HCT116 (cell line): ENCODE measurements at regions not wholly inside any gene's neighbourhood (a gene's known extent, or its start where the extent isn't known, plus 50 kb on each side); places are given as distances from the start of the nearest gene placed in this dataset.

ENCODE experiments used
- ATAC-seq: fragments of 200-7000 bp; cut with Tn5 transposase; 2 replicates; pipeline ENCODE4 v1.9.1; 2020; ENCODE audit warnings: mild to moderate bottlenecking, moderate library complexity
- BruUV-seq: library from RNA; stranded (reverse); fragments of 400-500 nt; replicated peaks from 2 replicates; lab custom pipeline; 2021; lab: Mats Ljungman, UMichigan
- CTCF ChIA-PET: fragments of 300-600 bp; sonication (Branson Sonifier 250); formaldehyde crosslinking; loops from one replicate; lab custom pipeline; 2021; ENCODE audit warnings: antibody characterized with exemption; lab: Charles Lee
- POLR2A ChIA-PET: fragments of 300-600, 350-600 bp; sonication (Branson Sonifier 250); formaldehyde crosslinking; loops from one replicate; lab custom pipeline; 2021; ENCODE audit warnings: antibody characterized with exemption; lab: Charles Lee
- RAD21 ChIA-PET, 2 experiments: fragments of 300-600 bp; sonication (Branson Sonifier 250); formaldehyde crosslinking; loops; one replicate each; lab custom pipeline; 2023; ENCODE audit warnings: low total read pairs in 2 of 2; ENCODE audit not compliant: uncharacterized antibody in 2 of 2, unreplicated experiment in 2 of 2, low non-redundant PET in 1 of 2; lab: Charles Lee
- DNase-seq: peaks from one replicate; pipeline ENCODE4 v3.0.0-alpha.2; 2010; ENCODE audit warnings: low read depth, low spot score
- H2AFZ ChIP-seq: fragments of 200-600 bp; shearing (Covaris generic), sonication (generic); 2 replicates; pipeline ENCODE4 v1.6.1; 2017; ENCODE audit warnings: low read depth, mixed run types, mixed read lengths, antibody characterized with exemption, low read length; ENCODE audit not compliant: poor library complexity, severe bottlenecking
- H3K27ac ChIP-seq: 2 replicates; pipeline ENCODE4 v1.5.1; 2012; ENCODE audit warnings: low read depth, low read length
- H3K27me3 ChIP-seq: fragments of 200-600 bp; sonication (generic); 2 replicates; pipeline ENCODE4 v1.6.1; 2016; ENCODE audit warnings: mixed run types, low read length, mixed read lengths; ENCODE audit not compliant: insufficient read depth
- H3K36me3 ChIP-seq, 2 experiments: fragments of 200-500 bp in 1 of 2; fragments of 200-600 bp in 1 of 2; sonication (Bioruptor generic) in 1 of 2; sonication (generic) in 1 of 2; 2 replicates each; pipeline versions ENCODE4 v1.5.1 to v1.6.1; 2014 to 2016; ENCODE audit warnings: low read length in 2 of 2, inconsistent platforms in 1 of 2, mixed read lengths in 1 of 2, mixed run types in 1 of 2; ENCODE audit not compliant: insufficient read depth in 2 of 2, control insufficient read depth in 1 of 2
- H3K4me1 ChIP-seq, 2 experiments: fragments of 200-600 bp in 1 of 2; sonication (generic) in 1 of 2; 2 replicates each; pipeline versions ENCODE4 v1.5.1 to v1.6.1; 2012 to 2017; ENCODE audit warnings: low read length in 2 of 2, inconsistent platforms in 1 of 2, mild to moderate bottlenecking in 1 of 2, mixed read lengths in 1 of 2, mixed run types in 1 of 2, moderate library complexity in 1 of 2; ENCODE audit not compliant: insufficient read depth in 2 of 2, control insufficient read depth in 1 of 2
- H3K4me2 ChIP-seq: fragments of 200-600 bp; sonication (generic); 2 replicates; pipeline ENCODE4 v1.6.1; 2017; ENCODE audit warnings: mixed run types, low read length, mixed read lengths
- H3K4me3 ChIP-seq, 2 experiments: fragments of 200-600 bp in 1 of 2; sonication (generic) in 1 of 2; replicated peaks in 1 of 2; 2 replicates each; pipeline ENCODE4 v1.5.1; 2011 to 2016; ENCODE audit warnings: low read length in 2 of 2, control low read depth in 1 of 2, low read depth in 1 of 2, mild to moderate bottlenecking in 1 of 2, mixed read lengths in 1 of 2, mixed run types in 1 of 2
- H3K79me2 ChIP-seq: fragments of 200-600 bp; sonication (generic); 2 replicates; pipeline ENCODE4 v1.6.1; 2017; ENCODE audit warnings: mild to moderate bottlenecking, mixed run types, low read length, moderate library complexity, mixed read lengths; ENCODE audit not compliant: insufficient read depth
- H3K9ac ChIP-seq: fragments of 200-600 bp; sonication (generic); 2 replicates; pipeline ENCODE4 v1.6.1; 2016; ENCODE audit warnings: low read length, mixed read lengths
- H3K9me2 ChIP-seq: fragments of 200-600 bp; sonication (generic), shearing (Covaris generic); 2 replicates; pipeline ENCODE4 v1.6.1; 2017; ENCODE audit warnings: mixed run types, mild to moderate bottlenecking, moderate library complexity; ENCODE audit not compliant: insufficient read depth
- H3K9me3 ChIP-seq, 2 experiments: fragments of 200-500 bp in 1 of 2; fragments of 200-600 bp in 1 of 2; sonication (Bioruptor generic) in 1 of 2; sonication (generic) in 1 of 2; 2 replicates each; pipeline ENCODE4 v1.6.1; 2014 to 2017; ENCODE audit warnings: low read length in 2 of 2, mixed read lengths in 2 of 2, inconsistent platforms in 1 of 2, low read depth in 1 of 2, mild to moderate bottlenecking in 1 of 2, mixed run types in 1 of 2, moderate library complexity in 1 of 2; ENCODE audit not compliant: control insufficient read depth in 1 of 2, insufficient read depth in 1 of 2
- H4K20me1 ChIP-seq: fragments of 200-600 bp; sonication (generic), shearing (Covaris generic); 2 replicates; pipeline ENCODE4 v1.6.1; 2017; ENCODE audit warnings: mixed run types, mild to moderate bottlenecking, moderate library complexity; ENCODE audit not compliant: insufficient read depth
- ELF1 ChIP-seq: IDR thresholded peaks from 2 replicates; pipeline ENCODE4 v1.6.1; 2012; ENCODE audit warnings: low read depth, borderline replicate concordance
- FOSL1 ChIP-seq: IDR thresholded peaks from 2 replicates; pipeline ENCODE4 v1.6.1; 2012; ENCODE audit warnings: low read depth
- JUND ChIP-seq: IDR thresholded peaks from 2 replicates; pipeline ENCODE4 v1.6.1; 2012
- POLR2AphosphoS5 ChIP-seq: IDR thresholded peaks from 2 replicates; pipeline ENCODE4 v1.6.1; 2011; ENCODE audit warnings: mild to moderate bottlenecking, low read depth, low read length, moderate library complexity
- SP1 ChIP-seq: IDR thresholded peaks from 2 replicates; pipeline ENCODE4 v1.6.1; 2012; ENCODE audit warnings: low read depth
- ZNF274 ChIP-seq: fragments of 200-500 bp; sonication (Bioruptor generic); IDR thresholded peaks from 2 replicates; pipeline ENCODE4 v1.6.1; 2014; ENCODE audit warnings: mild to moderate bottlenecking, low read depth, low read length, inconsistent platforms
- intact Hi-C: fragments of 100-400 bp; cut with micrococcal nuclease; formaldehyde crosslinking; loops from 2 replicates; pipeline ENCODE4 v1.10.0; 2022
- TF ChIP-seq, protein P1 (sequence below), 3 experiments: fragments of 200-600 bp in 1 of 3; sonication (generic) in 1 of 3; IDR thresholded peaks in 2 of 3; conservative IDR thresholded peaks in 1 of 3; 2 replicates each; pipeline ENCODE4 v1.5.1; 2012 to 2017; ENCODE audit warnings: low read depth in 2 of 3, low read length in 2 of 3, antibody characterized with exemption in 1 of 3, borderline replicate concordance in 1 of 3, control low read depth in 1 of 3, mild to moderate bottlenecking in 1 of 3, mixed read lengths in 1 of 3, mixed run types in 1 of 3, moderate library complexity in 1 of 3; ENCODE audit not compliant: insufficient read depth in 1 of 3
- TF ChIP-seq, protein P2 (sequence below): IDR thresholded peaks from 2 replicates; pipeline ENCODE4 v1.6.1; 2012

DNA sequence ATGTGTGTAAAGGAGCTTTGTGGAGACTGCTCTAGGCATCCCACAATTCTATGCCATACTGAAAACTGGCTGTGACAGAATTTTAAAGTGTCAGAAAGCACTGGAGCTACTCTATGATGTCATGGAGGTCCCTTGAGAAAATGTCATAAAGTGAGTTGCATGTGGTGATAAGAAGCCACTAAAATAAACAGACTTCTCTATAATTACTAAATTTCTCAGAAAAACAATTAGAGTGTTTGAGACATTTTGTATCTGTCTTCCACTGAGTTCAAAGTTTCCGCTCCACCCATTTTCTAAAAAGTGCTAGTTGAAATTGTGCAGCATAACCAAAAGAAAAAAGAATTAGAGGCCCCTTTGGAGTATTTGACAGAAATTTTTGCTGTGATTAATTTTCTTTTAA is 603.9 kb downstream of the KCNJ2 start:
- Histone ChIP-seq H3K27me3 (no peaks in the 10 kb centered on the region), H2AFZ (no peak overlapping the region), H3K9me3 (no peaks in the 10 kb centered on the region), H3K9ac (no peak overlapping the region), H3K4me3 (no peak overlapping the region), H4K20me1 (no peaks in the 10 kb centered on the region), H3K4me1 (no peaks in the 10 kb centered on the region), H3K27ac (no peak overlapping the region), H3K36me3 (no peaks in the 10 kb centered on the region), H3K4me2 (no peak overlapping the region), H3K79me2 (no peaks in the 10 kb centered on the region), H3K9me2 (no peaks in the 10 kb centered on the region)
- BruUV-seq: no TSS peak
- DNase-seq (no peak), ATAC-seq (no peak)
- ChIA-PET POLR2A (no interaction called here), CTCF (interaction anchor here (1.3 kb wide), 1 partner anchor 12 kb away, joined by 4 read pairs; no protein-coding TSS in a partner anchor), RAD21 (no interaction called here)
- no peak for TF ChIP-seq JUND
- no peak for TF ChIP-seq ELF1
- TF ChIP-seq, protein P1, sequence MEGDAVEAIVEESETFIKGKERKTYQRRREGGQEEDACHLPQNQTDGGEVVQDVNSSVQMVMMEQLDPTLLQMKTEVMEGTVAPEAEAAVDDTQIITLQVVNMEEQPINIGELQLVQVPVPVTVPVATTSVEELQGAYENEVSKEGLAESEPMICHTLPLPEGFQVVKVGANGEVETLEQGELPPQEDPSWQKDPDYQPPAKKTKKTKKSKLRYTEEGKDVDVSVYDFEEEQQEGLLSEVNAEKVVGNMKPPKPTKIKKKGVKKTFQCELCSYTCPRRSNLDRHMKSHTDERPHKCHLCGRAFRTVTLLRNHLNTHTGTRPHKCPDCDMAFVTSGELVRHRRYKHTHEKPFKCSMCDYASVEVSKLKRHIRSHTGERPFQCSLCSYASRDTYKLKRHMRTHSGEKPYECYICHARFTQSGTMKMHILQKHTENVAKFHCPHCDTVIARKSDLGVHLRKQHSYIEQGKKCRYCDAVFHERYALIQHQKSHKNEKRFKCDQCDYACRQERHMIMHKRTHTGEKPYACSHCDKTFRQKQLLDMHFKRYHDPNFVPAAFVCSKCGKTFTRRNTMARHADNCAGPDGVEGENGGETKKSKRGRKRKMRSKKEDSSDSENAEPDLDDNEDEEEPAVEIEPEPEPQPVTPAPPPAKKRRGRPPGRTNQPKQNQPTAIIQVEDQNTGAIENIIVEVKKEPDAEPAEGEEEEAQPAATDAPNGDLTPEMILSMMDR (IDR thresholded peaks at IDR 0.05 in 2 of 3, conservative IDR thresholded peaks at IDR 0.05 in 1 of 3; ENCODE audit: borderline replicate concordance in 1 of 3, insufficient read depth in 1 of 3, low read depth in 2 of 3, low read length in 2 of 3): no peak
- no peak for TF ChIP-seq SP1
- TF ChIP-seq POLR2AphosphoS5: no peak
- TF ChIP-seq, protein P2, sequence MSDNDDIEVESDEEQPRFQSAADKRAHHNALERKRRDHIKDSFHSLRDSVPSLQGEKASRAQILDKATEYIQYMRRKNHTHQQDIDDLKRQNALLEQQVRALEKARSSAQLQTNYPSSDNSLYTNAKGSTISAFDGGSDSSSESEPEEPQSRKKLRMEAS: no peak
- no peak for TF ChIP-seq ZNF274
- TF ChIP-seq FOSL1: no peak
- intact Hi-C loops: no loop called here
